Thyroid gland (tissue), 4 donors: ENCODE measurements at regions not wholly inside any gene's neighbourhood (a gene's known extent, or its start where the extent isn't known, plus 50 kb on each side); places are given as distances from the start of the nearest gene placed in this dataset.

Experiments
- DNase-seq, 2 donors: peaks; one replicate each; pipeline ENCODE4 v3.0.0-alpha.2; 2019
- H3K27ac ChIP-seq, 3 donors: fragments of 200-600 bp; sonication (generic); 1 replicate in 2 of 3; 2 replicates in 1 of 3; pipeline ENCODE4 v1.5.1; 2016 to 2019; ENCODE audit warnings: mild to moderate bottlenecking in 1 of 3, moderate library complexity in 1 of 3
- H3K27me3 ChIP-seq: fragments of 200-600 bp; sonication (generic); one replicate; pipeline ENCODE4 v1.5.1; 2019
- H3K36me3 ChIP-seq, 2 donors: fragments of 200-600 bp; sonication (generic); one replicate each; pipeline ENCODE4 v1.5.1; 2016 to 2019
- H3K4me1 ChIP-seq, 2 donors: fragments of 200-600 bp; sonication (generic); one replicate each; pipeline ENCODE4 v1.5.1; 2017 to 2019
- H3K4me3 ChIP-seq, 3 donors: fragments of 200-600 bp; sonication (generic); replicated peaks in 1 of 3; 1 replicate in 2 of 3; 2 replicates in 1 of 3; pipeline ENCODE4 v1.5.1; 2016; ENCODE audit warnings: mild to moderate bottlenecking in 1 of 3
- H3K9me3 ChIP-seq: fragments of 200-600 bp; sonication (generic); one replicate; pipeline ENCODE4 v1.5.1; 2017
- POLR2A ChIP-seq, 2 donors: fragments of 450-650 bp; IDR thresholded peaks; one replicate each; pipeline ENCODE4 v1.6.1; 2017; ENCODE audit warnings: antibody characterized with exemption in 2 of 2, mild to moderate bottlenecking in 2 of 2, moderate library complexity in 1 of 2
- WGBS, 2 donors: methylation state at CpG; one replicate each; pipeline ENCODE4 v1.1.5; 2017; 5-methylcytosine and 5-hydroxymethylcytosine counted together
- intact Hi-C: fragments of 100-400 bp; cut with DNase I; formaldehyde crosslinking; loops from one replicate; pipeline ENCODE4 v1.15.1; 2023
- TF ChIP-seq, protein P1 (sequence below), 6 experiments: fragments of 200-600 bp in 3 of 6; fragments of 450-650 bp in 3 of 6; sonication (generic) in 3 of 6; IDR thresholded peaks; one replicate each; pipeline ENCODE4 v1.5.1; 2016 to 2019; ENCODE audit warnings: antibody characterized with exemption in 6 of 6, mild to moderate bottlenecking in 2 of 6, inconsistent platforms in 1 of 6, moderate library complexity in 1 of 6

DNA sequence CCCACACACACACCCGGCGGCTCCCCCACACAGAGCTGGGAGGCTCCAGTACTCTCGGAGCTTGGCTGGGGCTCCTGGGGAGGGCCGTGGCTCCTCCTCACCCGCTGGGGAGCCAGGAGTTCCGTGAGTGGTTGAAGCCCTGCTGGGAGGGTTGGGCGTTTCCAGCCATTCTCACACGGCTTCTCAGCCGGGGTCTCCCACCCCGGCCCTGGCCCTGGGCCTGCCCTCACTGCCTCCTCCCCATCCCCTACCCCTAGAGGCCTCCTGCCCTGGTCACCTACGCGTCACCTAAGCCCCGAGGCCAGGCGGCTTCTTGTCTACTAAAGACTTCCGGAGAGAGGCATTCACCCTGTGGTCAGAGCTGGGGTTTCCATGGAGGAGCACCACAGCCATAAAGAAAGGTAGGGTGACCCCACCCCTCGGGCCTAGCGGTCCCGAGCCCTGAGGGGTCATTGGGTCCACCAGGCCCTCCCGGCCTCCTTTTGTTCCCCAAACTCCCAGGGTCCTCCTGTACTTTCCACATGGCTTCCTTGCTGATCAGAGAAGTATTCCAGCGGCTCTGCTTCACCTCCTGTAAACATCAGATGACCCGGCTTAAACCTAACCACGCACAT is 99.3 kb downstream of the TTLL2 start:
- no peak overlapping the region for H3K27ac ChIP-seq
- no peak for DNase-seq
- H3K36me3 ChIP-seq, result no peaks in the 10 kb centered on the region
- no peak overlapping the region for H3K4me3 ChIP-seq
- H3K27me3 ChIP-seq, result no peaks in the 10 kb centered on the region
- no peaks in the 10 kb centered on the region for H3K9me3 ChIP-seq
- TF ChIP-seq, protein P1, sequence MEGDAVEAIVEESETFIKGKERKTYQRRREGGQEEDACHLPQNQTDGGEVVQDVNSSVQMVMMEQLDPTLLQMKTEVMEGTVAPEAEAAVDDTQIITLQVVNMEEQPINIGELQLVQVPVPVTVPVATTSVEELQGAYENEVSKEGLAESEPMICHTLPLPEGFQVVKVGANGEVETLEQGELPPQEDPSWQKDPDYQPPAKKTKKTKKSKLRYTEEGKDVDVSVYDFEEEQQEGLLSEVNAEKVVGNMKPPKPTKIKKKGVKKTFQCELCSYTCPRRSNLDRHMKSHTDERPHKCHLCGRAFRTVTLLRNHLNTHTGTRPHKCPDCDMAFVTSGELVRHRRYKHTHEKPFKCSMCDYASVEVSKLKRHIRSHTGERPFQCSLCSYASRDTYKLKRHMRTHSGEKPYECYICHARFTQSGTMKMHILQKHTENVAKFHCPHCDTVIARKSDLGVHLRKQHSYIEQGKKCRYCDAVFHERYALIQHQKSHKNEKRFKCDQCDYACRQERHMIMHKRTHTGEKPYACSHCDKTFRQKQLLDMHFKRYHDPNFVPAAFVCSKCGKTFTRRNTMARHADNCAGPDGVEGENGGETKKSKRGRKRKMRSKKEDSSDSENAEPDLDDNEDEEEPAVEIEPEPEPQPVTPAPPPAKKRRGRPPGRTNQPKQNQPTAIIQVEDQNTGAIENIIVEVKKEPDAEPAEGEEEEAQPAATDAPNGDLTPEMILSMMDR (IDR thresholded peaks at IDR 0.05), result no peak
- no peak for TF ChIP-seq POLR2A (IDR thresholded peaks at IDR 0.05)
- no peaks in the 10 kb centered on the region for H3K4me1 ChIP-seq
- WGBS, 2 donors, result 88 to 90% methylated on average over 17 to 20 of the region's 22 CpGs
- intact Hi-C loops, result no loop called here

DNA sequence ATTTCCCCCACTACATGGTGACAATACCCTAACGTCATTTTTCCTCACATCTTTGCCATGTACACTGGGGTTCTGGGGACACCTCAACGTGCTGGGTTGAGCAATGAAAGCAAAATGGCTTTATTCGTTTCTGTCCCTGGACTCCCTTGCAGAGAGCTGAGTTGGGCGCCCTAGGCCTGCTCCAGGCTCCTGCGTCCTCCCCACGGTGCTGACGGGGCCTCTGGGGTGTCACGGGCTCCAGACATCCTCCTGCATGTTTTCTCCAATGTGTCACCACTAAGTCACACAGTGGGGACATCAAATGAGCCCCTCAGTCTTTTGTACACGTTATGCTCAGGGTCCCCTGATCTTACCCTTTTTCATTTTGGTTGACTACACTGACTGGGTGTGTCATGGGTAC is 99.8 kb downstream of the TTLL2 start:
- H3K27me3 ChIP-seq, result no peaks in the 10 kb centered on the region
- H3K4me3 ChIP-seq, result no peak overlapping the region
- intact Hi-C loops, result no loop called here
- no peak overlapping the region for H3K27ac ChIP-seq
- WGBS, 2 donors, result 95% methylated on average over 9 of the region's 9 CpGs
- H3K4me1 ChIP-seq, result no peaks in the 10 kb centered on the region
- H3K36me3 ChIP-seq, result no peaks in the 10 kb centered on the region
- no peak for TF ChIP-seq POLR2A (IDR thresholded peaks at IDR 0.05)
- TF ChIP-seq, protein P1 (IDR thresholded peaks at IDR 0.05), result no peak
- H3K9me3 ChIP-seq, result no peaks in the 10 kb centered on the region
- no peak for DNase-seq

DNA sequence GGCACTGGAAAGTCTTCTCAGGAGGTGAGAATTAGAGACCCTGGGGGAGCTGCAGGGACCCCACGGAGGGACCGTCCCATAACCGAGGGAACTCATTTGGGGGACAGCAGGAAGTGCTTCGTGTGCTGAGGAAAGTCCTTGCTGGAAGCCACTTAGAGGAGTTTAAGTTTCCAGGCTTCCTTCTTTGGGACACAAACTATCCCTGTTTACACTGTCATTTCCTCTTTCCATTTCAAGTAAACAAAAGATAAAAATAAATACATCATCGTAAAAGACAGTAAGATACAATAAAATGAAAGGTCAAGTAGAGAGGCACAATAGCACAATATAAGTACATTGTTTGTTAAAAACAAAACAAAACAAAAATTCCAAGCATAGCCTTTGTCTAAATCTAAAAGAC is 101.2 kb downstream of the TTLL2 start:
- Histone ChIP-seq H3K4me1 (no peaks in the 10 kb centered on the region), H3K27ac (no peak overlapping the region), H3K4me3 (no peak overlapping the region), H3K36me3 (no peaks in the 10 kb centered on the region), H3K9me3 (no peaks in the 10 kb centered on the region), H3K27me3 (no peaks in the 10 kb centered on the region)
- TF ChIP-seq, protein P1 (IDR thresholded peaks at IDR 0.05), result no peak
- 55 to 57% methylated on average over 5 of the region's 5 CpGs for WGBS, 2 donors
- DNase-seq, result no peak
- intact Hi-C loops, result no loop called here

DNA sequence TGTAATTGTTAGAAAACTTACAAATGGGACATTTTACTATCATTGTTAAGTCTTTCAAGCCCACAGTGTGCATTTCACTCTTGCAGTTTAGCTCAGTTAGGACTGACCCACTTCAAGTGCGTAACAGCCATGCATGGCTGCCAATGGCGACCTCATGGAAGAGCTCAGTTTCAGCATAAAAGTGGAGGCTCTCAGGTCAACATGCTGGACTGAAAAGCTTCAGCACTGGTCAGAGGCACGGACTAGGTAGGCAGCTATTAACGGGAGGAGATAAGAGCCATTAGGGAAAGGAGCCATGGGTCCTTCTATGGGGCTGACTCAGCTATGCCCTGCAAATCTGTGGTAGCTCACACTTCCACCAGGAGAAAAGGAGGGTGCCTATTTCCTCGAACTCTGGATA is 101.8 kb downstream of the TTLL2 start:
- intact Hi-C loops, result no loop called here
- DNase-seq, result peak; percentile 31 to 43
- no peak for TF ChIP-seq POLR2A (IDR thresholded peaks at IDR 0.05)
- TF ChIP-seq, protein P1 (IDR thresholded peaks at IDR 0.05), result no peak
- Histone ChIP-seq H3K27ac (no peak overlapping the region), H3K36me3 (no peaks in the 10 kb centered on the region), H3K9me3 (no peaks in the 10 kb centered on the region), H3K4me3 (no peak overlapping the region), H3K4me1 (no peaks in the 10 kb centered on the region), H3K27me3 (no peaks in the 10 kb centered on the region)
- 41 to 48% methylated on average over 5 of the region's 5 CpGs for WGBS, 2 donors

DNA sequence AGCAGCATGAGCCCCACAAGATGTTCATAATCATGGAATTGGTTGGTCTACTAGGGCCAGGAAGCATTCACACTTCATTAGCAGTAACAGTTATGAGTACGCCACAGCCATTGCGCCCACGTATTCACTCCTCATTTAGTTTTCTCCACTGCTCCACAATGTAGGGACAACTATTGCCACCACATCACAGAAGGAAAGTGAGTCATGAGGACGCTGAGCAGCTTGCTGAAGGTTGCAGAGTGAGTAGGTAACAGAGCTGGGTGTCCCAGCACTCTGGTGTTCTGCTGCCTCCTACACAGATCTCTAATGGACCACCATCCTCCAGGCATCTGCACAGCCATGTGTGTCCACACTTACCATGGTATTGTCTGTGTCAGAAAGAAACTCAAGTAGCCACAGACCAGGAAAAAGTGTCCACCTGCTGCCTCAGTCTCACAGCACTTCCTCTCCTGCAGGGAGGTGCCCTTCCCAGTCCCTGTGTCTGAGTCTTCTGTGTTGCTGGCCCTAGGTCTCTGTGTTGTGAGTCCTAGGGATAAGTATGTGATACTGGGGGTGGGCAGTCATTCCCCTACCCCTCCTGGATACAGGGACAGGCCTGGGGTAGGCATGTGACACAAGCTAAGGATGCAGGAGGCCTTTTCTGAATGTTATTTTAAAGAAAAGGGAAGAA is 103.9 kb downstream of the TTLL2 start:
- Histone ChIP-seq H3K4me3 (no peak overlapping the region), H3K9me3 (no peaks in the 10 kb centered on the region), H3K27ac (no peak overlapping the region), H3K36me3 (no peaks in the 10 kb centered on the region), H3K4me1 (no peaks in the 10 kb centered on the region), H3K27me3 (no peaks in the 10 kb centered on the region)
- no peak for TF ChIP-seq POLR2A (IDR thresholded peaks at IDR 0.05)
- TF ChIP-seq, protein P1 (IDR thresholded peaks at IDR 0.05), result no peak
- DNase-seq, result no peak
- intact Hi-C loops, result no loop called here
- 86 to 91% methylated on average over 4 of the region's 4 CpGs for WGBS, 2 donors
